IMR-90 (cell line): ENCODE measurements at regions not wholly inside any gene's neighbourhood (a gene's known extent, or its start where the extent isn't known, plus 50 kb on each side); places are given as distances from the start of the nearest gene placed in this dataset.

Experiments
- ATAC-seq: fragments of 200-7000 bp; cut with Tn5 transposase; 2 replicates; pipeline ENCODE4 v1.9.1; 2020; ENCODE audit warnings: low read depth, mild to moderate bottlenecking, moderate library complexity
- BruUV-seq: library from RNA; stranded (reverse); fragments of 400-500 nt; replicated peaks from 2 replicates; lab custom pipeline; 2021; lab: Mats Ljungman, UMichigan
- CTCF ChIA-PET: fragments of 300-600 bp; formaldehyde crosslinking; extraction: SDS; loops from one replicate; lab custom pipeline; 2021; ENCODE audit warnings: antibody characterized with exemption; lab: Yijun Ruan, JAX
- POLR2A ChIA-PET: fragments of 300-600 bp; sonication (Branson Sonifier 250); formaldehyde crosslinking; loops from one replicate; lab custom pipeline; 2022; ENCODE audit warnings: antibody characterized with exemption; ENCODE audit not compliant: unreplicated experiment; lab: Charles Lee
- DNase-seq: peaks from one replicate; pipeline ENCODE4 v3.0.0; 2013
- H2AFZ ChIP-seq: replicated peaks from 2 replicates; pipeline ENCODE3; 2013; ENCODE audit warnings: low read length, mild to moderate bottlenecking; ENCODE audit not compliant: poor library complexity
- H2AK5ac ChIP-seq: 2 replicates; pipeline ENCODE4 v1.6.1; 2013; ENCODE audit warnings: low read depth, low read length, inconsistent platforms
- H2AK9ac ChIP-seq: replicated peaks from 2 replicates; pipeline ENCODE3; 2013; ENCODE audit warnings: mild to moderate bottlenecking, low read depth, low read length, moderate library complexity; ENCODE audit not compliant: poor library complexity
- H2BK120ac ChIP-seq: 2 replicates; pipeline ENCODE4 v1.6.1; 2013; ENCODE audit warnings: low read depth, low read length, inconsistent platforms
- H2BK15ac ChIP-seq: 3 replicates; pipeline ENCODE4 v1.6.1; 2013; ENCODE audit warnings: low read depth, low read length, inconsistent platforms
- H2BK20ac ChIP-seq: 2 replicates; pipeline ENCODE4 v1.6.1; 2013; ENCODE audit warnings: low read depth, mild to moderate bottlenecking, inconsistent platforms, low read length, moderate library complexity
- H2BK5ac ChIP-seq: 2 replicates; pipeline ENCODE4 v1.6.1; 2013; ENCODE audit warnings: mild to moderate bottlenecking, low read depth, low read length, inconsistent platforms; ENCODE audit not compliant: poor library complexity, severe bottlenecking
- H3K14ac ChIP-seq: replicated peaks from 2 replicates; pipeline ENCODE4 v1.6.1; 2013; ENCODE audit warnings: low read depth, low read length, inconsistent platforms
- H3K18ac ChIP-seq: 2 replicates; pipeline ENCODE4 v1.6.1; 2013; ENCODE audit warnings: low read depth, low read length, control low read depth
- H3K23ac ChIP-seq: 2 replicates; pipeline ENCODE4 v1.6.1; 2013; ENCODE audit warnings: low read depth, low read length, inconsistent platforms
- H3K27ac ChIP-seq: 2 replicates; pipeline ENCODE4 v1.5.1; 2013; ENCODE audit warnings: mild to moderate bottlenecking, control low read depth, low read length; ENCODE audit not compliant: insufficient read depth
- H3K27me3 ChIP-seq: 2 replicates; pipeline ENCODE4 v1.6.1; 2013; ENCODE audit warnings: low read length; ENCODE audit not compliant: control insufficient read depth, insufficient read depth
- H3K36me3 ChIP-seq: 2 replicates; pipeline ENCODE4 v1.6.1; 2013; ENCODE audit warnings: low read length, mixed read lengths; ENCODE audit not compliant: control insufficient read depth, insufficient read depth
- H3K4ac ChIP-seq: 2 replicates; pipeline ENCODE4 v1.6.1; 2013; ENCODE audit warnings: low read depth, low read length, inconsistent platforms
- H3K4me1 ChIP-seq: 2 replicates; pipeline ENCODE4 v1.6.1; 2013; ENCODE audit warnings: low read length, mixed read lengths; ENCODE audit not compliant: control insufficient read depth, insufficient read depth
- H3K4me2 ChIP-seq: 2 replicates; pipeline ENCODE4 v1.6.1; 2013; ENCODE audit warnings: low read depth, mild to moderate bottlenecking, control low read depth, low read length, moderate library complexity
- H3K4me3 ChIP-seq: 2 replicates; pipeline ENCODE4 v1.5.1; 2013; ENCODE audit warnings: low read depth, mild to moderate bottlenecking, control low read depth, low read length, moderate library complexity; ENCODE audit not compliant: insufficient read depth
- H3K56ac ChIP-seq: 2 replicates; pipeline ENCODE4 v1.6.1; 2013; ENCODE audit warnings: low read length, inconsistent platforms; ENCODE audit not compliant: insufficient read depth; ENCODE audit errors: extremely low read depth
- H3K79me1 ChIP-seq, 2 experiments: 2 replicates each; pipeline ENCODE4 v1.6.1; 2013; ENCODE audit warnings: low read length in 2 of 2, inconsistent platforms in 1 of 2, low read depth in 1 of 2
- H3K9ac ChIP-seq: 2 replicates; pipeline ENCODE4 v1.6.1; 2013; ENCODE audit warnings: low read depth, low read length, control low read depth
- H3K9me1 ChIP-seq: 2 replicates; pipeline ENCODE4 v1.6.1; 2013; ENCODE audit warnings: low read length, inconsistent platforms; ENCODE audit not compliant: insufficient read depth
- H3K9me3 ChIP-seq: 2 replicates; pipeline ENCODE4 v1.6.1; 2013; ENCODE audit warnings: low read length; ENCODE audit not compliant: control insufficient read depth, insufficient read depth
- H4K20me1 ChIP-seq: 2 replicates; pipeline ENCODE4 v1.6.1; 2013; ENCODE audit warnings: low read length, inconsistent platforms; ENCODE audit not compliant: insufficient read depth
- H4K5ac ChIP-seq: 2 replicates; pipeline ENCODE4 v1.6.1; 2013; ENCODE audit warnings: mild to moderate bottlenecking, low read depth, low read length, control low read depth
- H4K8ac ChIP-seq, 2 experiments: 2 replicates each; pipeline ENCODE4 v1.6.1; 2013; ENCODE audit warnings: low read depth in 2 of 2, low read length in 2 of 2, control low read depth in 1 of 2, inconsistent platforms in 1 of 2
- H4K91ac ChIP-seq: 2 replicates; pipeline ENCODE4 v1.6.1; 2013; ENCODE audit warnings: low read depth, low read length, inconsistent platforms; ENCODE audit not compliant: insufficient read depth
- CEBPB ChIP-seq: IDR thresholded peaks from 2 replicates; pipeline ENCODE4 v1.6.1; 2012; ENCODE audit warnings: low read depth, low read length, improper control_type of control experiment
- ELK1 ChIP-seq: fragments of 150-350 bp; IDR thresholded peaks from 2 replicates; pipeline ENCODE4 v1.6.1; 2016; ENCODE audit warnings: low read depth, mild to moderate bottlenecking, low read length, moderate library complexity, borderline replicate concordance
- MXI1 ChIP-seq: IDR thresholded peaks from 2 replicates; pipeline ENCODE4 v1.6.1; 2012; ENCODE audit warnings: low read depth, mild to moderate bottlenecking, low read length, moderate library complexity, borderline replicate concordance
- RFX5 ChIP-seq: IDR thresholded peaks from 2 replicates; pipeline ENCODE4 v1.8.0; 2012; ENCODE audit warnings: low read depth, mild to moderate bottlenecking, low read length, moderate library complexity
- WGBS, 2 experiments: methylation state at CpG; one replicate each; pipeline versions ENCODE4 v1.1.5 to v1.1.7; 2013; ENCODE audit warnings: missing lambda C conversion rate in 2 of 2; ENCODE audit not compliant: insufficient read length in 1 of 2; ENCODE audit errors: extremely low coverage in 2 of 2; 5-methylcytosine and 5-hydroxymethylcytosine counted together
- dilution Hi-C: fragments of 300-500 bp; cut with HindIII; formaldehyde crosslinking; loops from one replicate; pipeline ENCODE4 v1.14.3; 2018; ENCODE audit warnings: low sequenced_read_pairs; ENCODE audit not compliant: unreplicated experiment
- in situ Hi-C: fragments of 300-500 bp; cut with MboI; formaldehyde crosslinking; loops from 3 replicates; pipeline ENCODE4 v1.14.3; 2019; ENCODE audit warnings: low sequenced_read_pairs, inconsistent platforms, mixed read lengths
- intact Hi-C: fragments of 100-400 bp; cut with micrococcal nuclease; formaldehyde crosslinking; loops from 2 replicates; pipeline ENCODE4 v1.10.0; 2022

DNA sequence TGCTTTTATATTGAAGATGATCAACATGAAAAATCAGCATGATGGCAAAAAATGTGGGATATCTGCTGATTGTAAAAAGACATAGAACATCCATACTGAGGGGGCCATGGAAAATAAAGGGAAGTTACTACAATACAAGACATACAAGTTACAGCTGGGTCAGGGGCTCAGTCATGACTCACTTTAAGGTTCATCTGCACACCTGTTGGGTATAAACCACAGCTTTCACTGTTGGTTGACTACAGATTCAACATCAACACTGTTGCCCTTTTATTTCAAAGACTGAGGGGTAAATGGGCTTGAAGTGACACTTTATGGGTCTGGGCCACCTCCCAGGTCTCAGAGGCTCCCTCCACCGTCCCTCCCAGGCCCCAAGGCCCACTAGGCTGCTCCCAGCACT is 98.1 kb upstream of the IRS2 start:
- DNase-seq, result no peak
- H3K9me3 ChIP-seq, result no peaks in the 10 kb centered on the region
- no peak overlapping the region for H3K27ac ChIP-seq
- peaks cover under 1% of the 10 kb centered on the region for H3K9me1 ChIP-seq
- H3K9ac ChIP-seq, result no peak overlapping the region
- dilution Hi-C loops (no loop called here), intact Hi-C loops (no loop called here), in situ Hi-C loops (no loop called here)
- H2BK120ac ChIP-seq, result no peak overlapping the region
- no peak overlapping the region for H4K8ac ChIP-seq
- no peak overlapping the region for H3K4ac ChIP-seq
- no peak overlapping the region for H3K23ac ChIP-seq
- H3K79me1 ChIP-seq, result no peaks in the 10 kb centered on the region
- ATAC-seq, result no peak
- H3K14ac ChIP-seq, result no peak overlapping the region
- no peak overlapping the region for H2BK15ac ChIP-seq
- no peak overlapping the region for H4K91ac ChIP-seq
- no peak overlapping the region for H3K4me3 ChIP-seq
- H3K36me3 ChIP-seq, result no peaks in the 10 kb centered on the region
- no peaks in the 10 kb centered on the region for H3K4me1 ChIP-seq
- no peak overlapping the region for H2AFZ ChIP-seq
- no peak overlapping the region for H2BK20ac ChIP-seq
- H4K20me1 ChIP-seq, result no peaks in the 10 kb centered on the region
- TF ChIP-seq CEBPB, result no peak
- TF ChIP-seq ELK1, result no peak
- TF ChIP-seq MXI1, result no peak
- TF ChIP-seq RFX5, result no peak
- H3K4me2 ChIP-seq, result no peak overlapping the region
- no peak overlapping the region for H2AK5ac ChIP-seq
- H4K5ac ChIP-seq, result no peak overlapping the region
- H2BK5ac ChIP-seq, result no peak overlapping the region
- ChIA-PET CTCF (no interaction called here), POLR2A (no interaction called here)
- no peak overlapping the region for H2AK9ac ChIP-seq
- no peak overlapping the region for H3K56ac ChIP-seq
- peaks cover 8% of the 10 kb centered on the region for H3K27me3 ChIP-seq
- BruUV-seq, result no TSS peak
- H3K18ac ChIP-seq, result no peak overlapping the region
- WGBS, 2 experiments, result no CpG with 5 or more reads among the region's 1 CpG
